CD4-positive, CD25-positive, alpha-beta regulatory T cell (primary cell): ENCODE measurements at regions not wholly inside any gene's neighbourhood (a gene's known extent, or its start where the extent isn't known, plus 50 kb on each side); places are given as distances from the start of the nearest gene placed in this dataset.
"Not testable (repeated sequence)": the region's sequence is repeated elsewhere in the genome, so short reads cannot be mapped to it uniquely, and the experiment has no call there.

Experiments
- ATAC-seq, 2 donors: fragments of 150-1000 bp; cut with Tn5 transposase; one replicate each; pipeline ENCODE4 v1.10.0; 2021; ENCODE audit warnings: low read depth in 2 of 2, moderate number of reproducible peaks in 2 of 2, moderate library complexity in 1 of 2
- DNase-seq, 3 donors: peaks; one replicate each; pipeline versions ENCODE4 v3.0.0 to v3.0.0-alpha.2; 2012 to 2022; ENCODE audit warnings: mixed read lengths in 1 of 3
- H3K27ac ChIP-seq: one replicate; pipeline ENCODE4 v1.7.0; 2013; ENCODE audit warnings: mild to moderate bottlenecking, low read length; ENCODE audit not compliant: insufficient read depth, poor library complexity, severe bottlenecking
- H3K27me3 ChIP-seq: one replicate; pipeline ENCODE4 v1.7.0; 2013; ENCODE audit warnings: low read length; ENCODE audit not compliant: control insufficient read depth, insufficient read depth
- H3K36me3 ChIP-seq: one replicate; pipeline ENCODE4 v1.7.0; 2013; ENCODE audit warnings: mild to moderate bottlenecking, low read length, moderate library complexity; ENCODE audit not compliant: control insufficient read depth, insufficient read depth
- H3K4me1 ChIP-seq: 2 replicates; pipeline ENCODE4 v1.7.0; 2013; ENCODE audit warnings: mild to moderate bottlenecking, low read length; ENCODE audit not compliant: insufficient read depth, control insufficient read depth, poor library complexity, severe bottlenecking
- H3K4me3 ChIP-seq: one replicate; pipeline ENCODE4 v1.7.0; 2013; ENCODE audit warnings: low read depth, mild to moderate bottlenecking, low read length, moderate library complexity
- H3K9me3 ChIP-seq, 2 experiments: 1 replicate in 1 of 2; 2 replicates in 1 of 2; pipeline ENCODE4 v1.7.0; 2013; ENCODE audit warnings: low read length in 2 of 2, mild to moderate bottlenecking in 1 of 2, moderate library complexity in 1 of 2; ENCODE audit not compliant: control insufficient read depth in 2 of 2
- H3K27ac Mint-ChIP-seq, 3 donors: one replicate each; pipeline ENCODE4 v1.8.0; 2020 to 2022; ENCODE audit warnings: mild to moderate bottlenecking in 3 of 3, mixed read lengths in 3 of 3, moderate library complexity in 2 of 3
- H3K27me3 Mint-ChIP-seq: one replicate; pipeline ENCODE4 v1.8.0; 2022; ENCODE audit warnings: mild to moderate bottlenecking, mixed read lengths
- H3K36me3 Mint-ChIP-seq: one replicate; pipeline ENCODE4 v1.8.0; 2020; ENCODE audit warnings: mixed read lengths
- H3K4me1 Mint-ChIP-seq, 4 donors: one replicate each; pipeline ENCODE4 v1.8.0; 2020 to 2022; ENCODE audit warnings: mixed read lengths in 4 of 4, mild to moderate bottlenecking in 1 of 4
- H3K4me3 Mint-ChIP-seq, 4 donors: one replicate each; pipeline ENCODE4 v1.8.0; 2020 to 2022; ENCODE audit warnings: mild to moderate bottlenecking in 4 of 4, mixed read lengths in 4 of 4, moderate library complexity in 3 of 4
- H3K9me3 Mint-ChIP-seq, 7 donors: one replicate each; pipeline ENCODE4 v1.8.0; 2020 to 2022; ENCODE audit warnings: mixed read lengths in 7 of 7, mild to moderate bottlenecking in 3 of 7, moderate library complexity in 2 of 7

DNA sequence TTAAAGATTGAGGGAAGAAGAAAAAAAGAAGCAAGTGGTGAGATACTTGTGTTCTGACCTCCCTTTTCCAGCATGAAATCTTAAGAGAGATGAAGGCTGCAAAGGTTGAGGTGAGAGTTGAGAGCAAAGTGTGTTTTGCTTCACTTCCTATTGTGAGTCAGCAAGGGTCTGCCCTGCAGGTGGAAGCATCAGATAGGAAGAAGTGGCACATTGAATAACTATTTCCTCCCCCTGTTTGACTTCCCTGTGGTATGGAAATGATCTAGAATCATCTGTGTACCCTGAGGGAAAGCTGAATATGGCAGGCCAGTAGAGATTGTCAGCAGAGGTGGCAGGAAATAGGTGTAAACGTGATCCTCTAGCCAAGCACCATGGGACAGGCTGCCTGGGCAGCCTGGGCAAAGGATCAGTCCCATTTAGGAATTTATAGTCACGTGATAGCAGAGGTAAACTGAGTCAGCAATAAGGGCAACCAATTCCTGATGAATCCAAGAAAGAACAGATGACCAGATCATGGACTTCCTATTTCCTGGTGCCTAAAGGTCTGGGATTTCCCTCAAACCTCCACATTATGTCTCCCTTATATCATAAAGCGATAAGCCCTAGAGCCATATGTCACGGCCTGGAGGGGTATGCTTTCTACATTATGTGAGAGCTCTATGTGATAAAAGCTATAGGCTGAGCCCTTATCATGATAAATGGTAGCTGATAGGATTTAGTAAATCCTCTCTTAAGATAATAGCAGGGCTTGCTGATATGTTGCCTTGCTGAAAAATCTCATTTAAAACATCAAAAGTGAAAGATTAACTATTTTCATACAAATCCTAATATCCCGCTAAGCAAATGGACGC, 287.0 kb downstream of the MDFIC start:
- Histone ChIP-seq H3K4me3 (no peak overlapping the region), H3K36me3 (no peaks in the 10 kb centered on the region), H3K9me3 (no peaks in the 10 kb centered on the region), H3K4me1 (no peaks in the 10 kb centered on the region), H3K27ac (no peak overlapping the region), H3K27me3 (no peaks in the 10 kb centered on the region)
- no peak overlapping the region for H3K4me3 Mint-ChIP-seq
- H3K4me1 Mint-ChIP-seq, result no peaks in the 10 kb centered on the region
- peaks cover 19% of the 10 kb centered on the region for H3K27me3 Mint-ChIP-seq
- DNase-seq (no peak), ATAC-seq (no peak)
- no peak overlapping the region for H3K27ac Mint-ChIP-seq
- H3K9me3 Mint-ChIP-seq, result peaks cover 0 to 7% (median 5%) of the 10 kb centered on the region in 7 donors
- no peaks in the 10 kb centered on the region for H3K36me3 Mint-ChIP-seq

DNA sequence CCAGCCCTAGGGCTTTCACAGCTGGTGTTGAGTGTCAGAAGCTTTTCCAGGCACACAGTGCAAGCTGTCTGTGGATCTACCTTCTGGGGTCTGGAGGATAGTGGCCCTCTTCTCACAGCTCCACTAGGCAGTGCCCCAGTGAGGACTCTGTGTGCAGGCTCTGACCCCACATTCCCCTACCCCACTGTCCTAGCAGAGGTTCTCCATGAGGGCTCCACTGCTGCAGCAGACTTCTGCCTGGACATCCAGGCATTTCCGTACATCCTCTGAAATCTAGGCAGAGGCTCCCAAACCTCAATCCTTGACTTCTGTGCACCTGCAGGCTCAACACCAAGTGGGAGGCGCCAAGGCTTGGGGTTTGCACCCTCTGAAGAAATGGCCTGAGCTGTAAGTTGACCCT, 284.5 kb downstream of the MDFIC start:
- H3K4me3 ChIP-seq, result not testable (repeated sequence)

DNA sequence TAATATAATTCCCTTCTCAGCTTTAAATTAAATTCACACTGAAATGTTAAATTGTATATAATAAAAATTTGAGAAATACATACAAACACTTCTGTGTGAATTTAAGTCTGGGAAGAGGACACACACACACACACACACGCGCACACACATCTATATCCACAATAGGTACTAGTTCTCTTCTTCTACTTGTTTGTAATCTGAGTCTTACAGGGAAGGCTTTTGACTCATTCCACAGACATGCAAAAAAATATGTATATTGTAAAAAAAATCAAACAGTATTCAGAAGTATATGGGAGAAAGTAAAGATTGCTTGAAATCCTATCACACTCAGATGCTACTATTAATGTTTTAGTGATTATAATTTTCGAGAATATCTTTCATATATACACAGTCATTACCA, 276.2 kb downstream of the MDFIC start:
- H3K36me3 Mint-ChIP-seq, result no peaks in the 10 kb centered on the region
- ATAC-seq (no peak), DNase-seq (no peak)
- no peaks in the 10 kb centered on the region for H3K4me1 Mint-ChIP-seq
- no peaks in the 10 kb centered on the region for H3K9me3 Mint-ChIP-seq
- Histone ChIP-seq H3K4me3 (no peak overlapping the region), H3K27me3 (no peaks in the 10 kb centered on the region), H3K4me1 (no peaks in the 10 kb centered on the region), H3K27ac (no peak overlapping the region), H3K36me3 (no peaks in the 10 kb centered on the region), H3K9me3 (no peaks in the 10 kb centered on the region)
- H3K4me3 Mint-ChIP-seq, result no peak overlapping the region
- H3K27me3 Mint-ChIP-seq, result no peaks in the 10 kb centered on the region
- no peak overlapping the region for H3K27ac Mint-ChIP-seq

More for the DNA sequence above, 284.5 kb downstream of the MDFIC start:
- H3K4me1 Mint-ChIP-seq, H3K27me3 ChIP-seq, H3K4me1 ChIP-seq, H3K27ac ChIP-seq, H3K27ac Mint-ChIP-seq, H3K36me3 ChIP-seq, ATAC-seq, H3K36me3 Mint-ChIP-seq, H3K9me3 ChIP-seq, DNase-seq, H3K9me3 Mint-ChIP-seq, H3K4me3 Mint-ChIP-seq: not testable (repeated sequence)
- peaks cover 14% of the 10 kb centered on the region for H3K27me3 Mint-ChIP-seq

DNA sequence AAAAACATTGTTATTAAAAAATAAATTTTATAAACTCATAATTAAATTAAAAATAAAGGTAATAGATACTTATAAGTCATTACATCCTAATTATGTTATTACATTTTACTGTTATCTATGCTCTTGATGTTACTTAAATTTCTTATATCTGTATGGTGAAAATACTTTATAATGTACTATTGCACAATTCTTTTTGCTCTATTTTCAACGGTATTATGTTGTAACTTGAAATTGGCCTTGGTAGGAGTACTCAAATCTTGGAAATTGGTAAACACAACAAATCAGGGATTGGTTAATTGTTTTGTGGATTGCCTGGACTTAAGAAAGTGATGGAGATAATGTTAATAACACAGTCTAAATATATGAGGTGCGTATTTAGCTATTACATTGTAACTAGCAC, 273.3 kb downstream of the MDFIC start:
- no peak for ATAC-seq
- H3K9me3 ChIP-seq, result no peaks in the 10 kb centered on the region

DNA sequence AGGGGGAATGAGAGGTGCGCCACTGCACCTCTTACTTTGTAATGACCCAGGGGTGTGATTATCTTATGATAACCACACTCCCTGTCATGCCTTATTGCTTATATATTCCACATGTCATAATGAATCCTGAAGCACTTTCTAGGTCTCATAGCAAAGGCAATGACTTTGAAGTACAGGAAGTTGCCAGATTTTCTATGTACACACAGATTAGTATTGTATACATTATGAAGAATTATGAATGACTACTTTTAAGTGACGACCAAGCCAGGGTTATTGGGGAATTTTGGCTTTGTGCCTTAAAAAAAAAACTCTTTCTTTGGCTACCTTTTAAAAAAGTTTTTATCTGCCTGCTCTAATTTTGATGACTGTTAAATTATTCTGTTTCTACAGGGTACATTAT, 269.6 kb downstream of the MDFIC start:
- no peak overlapping the region for H3K4me3 ChIP-seq

More for the DNA sequence above, 273.3 kb downstream of the MDFIC start:
- Mint-ChIP-seq H3K27ac (no peak overlapping the region), H3K9me3 (no peaks in the 10 kb centered on the region), H3K36me3 (no peaks in the 10 kb centered on the region), H3K4me1 (no peaks in the 10 kb centered on the region), H3K4me3 (no peak overlapping the region), H3K27me3 (no peaks in the 10 kb centered on the region)
- Histone ChIP-seq H3K27ac (no peak overlapping the region), H3K27me3 (no peaks in the 10 kb centered on the region), H3K36me3 (no peaks in the 10 kb centered on the region), H3K4me1 (no peaks in the 10 kb centered on the region), H3K4me3 (no peak overlapping the region)
- DNase-seq, result no peak

DNA sequence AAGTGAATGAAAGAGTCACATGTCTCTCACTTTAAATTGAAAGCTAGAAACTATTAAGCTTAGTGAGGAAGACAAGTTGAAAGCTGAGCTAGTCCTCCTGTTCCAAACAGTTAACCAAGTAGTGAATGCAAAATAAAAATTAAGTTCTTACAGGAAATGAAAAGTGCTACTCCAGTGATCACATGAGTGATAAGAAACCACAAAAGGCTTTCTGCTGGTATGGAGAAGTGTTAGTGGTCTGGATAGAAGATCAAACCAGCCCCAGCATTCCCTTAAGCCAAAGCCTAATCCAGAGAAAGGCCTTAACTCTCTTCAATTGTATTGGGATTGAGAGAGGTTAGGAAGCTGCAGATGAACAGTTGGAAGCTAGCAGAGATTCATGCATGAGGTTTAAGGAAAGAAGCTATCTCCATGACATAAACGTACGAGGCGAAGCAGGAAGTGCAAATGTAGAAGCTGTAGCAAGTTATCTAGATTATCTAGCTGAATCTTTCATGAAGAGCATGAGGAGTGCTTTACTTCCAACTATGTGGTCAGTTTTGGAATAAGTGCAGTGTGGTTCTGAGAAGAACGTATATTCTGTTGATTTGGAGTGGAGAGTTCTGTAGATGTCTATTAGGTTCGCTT, 261.6 kb downstream of the MDFIC start:
- H3K27ac ChIP-seq, result no peak overlapping the region
- no peaks in the 10 kb centered on the region for H3K36me3 ChIP-seq
- no peak overlapping the region for H3K4me3 ChIP-seq
- Mint-ChIP-seq H3K4me3 (no peak overlapping the region), H3K36me3 (no peaks in the 10 kb centered on the region), H3K27me3 (no peaks in the 10 kb centered on the region), H3K4me1 (peaks cover 0 to 14% (median 7%) of the 10 kb centered on the region in 4 donors), H3K27ac (peak overlapping the region in 2 of 3 donors; percentile 16 to 20), H3K9me3 (no peaks in the 10 kb centered on the region)
- no peaks in the 10 kb centered on the region for H3K4me1 ChIP-seq
- no peaks in the 10 kb centered on the region for H3K9me3 ChIP-seq
- ATAC-seq, result no peak
- no peaks in the 10 kb centered on the region for H3K27me3 ChIP-seq
- DNase-seq, result no peak

More for the DNA sequence above, 269.6 kb downstream of the MDFIC start:
- Histone ChIP-seq H3K4me1 (no peaks in the 10 kb centered on the region), H3K27ac (no peak overlapping the region), H3K9me3 (no peaks in the 10 kb centered on the region), H3K27me3 (no peaks in the 10 kb centered on the region), H3K36me3 (no peaks in the 10 kb centered on the region)
- ATAC-seq (no peak), DNase-seq (no peak)
- H3K4me1 Mint-ChIP-seq, result no peaks in the 10 kb centered on the region
- H3K4me3 Mint-ChIP-seq, result no peak overlapping the region
- H3K36me3 Mint-ChIP-seq, result no peaks in the 10 kb centered on the region
- H3K27me3 Mint-ChIP-seq, result no peaks in the 10 kb centered on the region
- H3K9me3 Mint-ChIP-seq, result peaks cover 0 to 4% (median 0%) of the 10 kb centered on the region in 7 donors
- no peak overlapping the region for H3K27ac Mint-ChIP-seq

DNA sequence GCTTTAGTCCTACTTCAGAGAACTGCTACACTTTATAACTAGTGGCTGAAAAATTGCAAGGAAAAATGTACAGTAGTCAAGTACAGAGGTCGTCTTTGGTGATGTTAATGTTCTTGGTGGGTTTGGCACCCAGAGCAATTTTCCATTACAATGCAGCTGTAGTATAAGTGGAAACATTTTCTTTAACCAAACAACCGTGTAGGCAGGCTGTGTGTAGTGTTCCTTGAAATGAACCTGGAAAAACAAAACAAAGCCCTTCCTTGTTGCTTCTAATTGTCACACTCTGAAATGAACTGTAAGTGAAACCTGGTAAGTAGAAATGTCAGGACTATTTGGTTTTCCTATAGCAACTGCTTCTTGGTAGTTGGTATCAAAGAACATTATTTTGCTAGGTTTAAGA, 256.9 kb downstream of the MDFIC start:
- Histone ChIP-seq H3K9me3 (no peaks in the 10 kb centered on the region), H3K27me3 (no peaks in the 10 kb centered on the region), H3K4me1 (no peaks in the 10 kb centered on the region), H3K4me3 (no peak overlapping the region), H3K36me3 (no peaks in the 10 kb centered on the region), H3K27ac (no peak overlapping the region)
- H3K9me3 Mint-ChIP-seq, result peaks cover 0 to under 1% (median 0%) of the 10 kb centered on the region in 7 donors
- no peaks in the 10 kb centered on the region for H3K27me3 Mint-ChIP-seq
- peaks cover 0 to 8% (median 7%) of the 10 kb centered on the region in 4 donors for H3K4me1 Mint-ChIP-seq
- H3K36me3 Mint-ChIP-seq, result no peaks in the 10 kb centered on the region
- ATAC-seq, result no peak
- no peak for DNase-seq
- H3K4me3 Mint-ChIP-seq, result no peak overlapping the region
- no peak overlapping the region for H3K27ac Mint-ChIP-seq

DNA sequence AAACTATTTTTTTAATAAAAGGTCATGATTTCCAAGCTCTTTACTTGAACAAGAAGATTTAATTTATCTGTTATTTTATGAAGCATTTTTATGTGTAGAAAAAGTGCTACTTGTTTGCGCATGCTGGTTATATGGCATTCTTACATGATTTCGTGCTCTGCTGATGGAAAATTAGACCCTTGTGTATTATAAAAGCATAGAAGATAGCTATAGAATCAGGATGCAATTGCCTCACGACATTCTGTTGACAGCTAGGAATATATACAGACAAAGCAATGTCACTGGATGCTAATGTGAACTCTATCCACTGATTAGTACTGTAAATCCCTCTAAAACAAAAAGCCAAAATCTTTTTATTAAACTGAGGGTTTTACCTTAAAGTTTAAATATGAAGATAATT, 255.9 kb downstream of the MDFIC start:
- no peak for DNase-seq
- no peak overlapping the region for H3K27ac Mint-ChIP-seq
- H3K36me3 ChIP-seq, result no peaks in the 10 kb centered on the region
- no peak for ATAC-seq
- H3K4me3 ChIP-seq, result no peak overlapping the region
- H3K4me1 Mint-ChIP-seq, result no peaks in the 10 kb centered on the region
- H3K4me3 Mint-ChIP-seq, result no peak overlapping the region
- no peaks in the 10 kb centered on the region for H3K36me3 Mint-ChIP-seq
- peaks cover 0 to 4% (median 0%) of the 10 kb centered on the region in 7 donors for H3K9me3 Mint-ChIP-seq
- H3K4me1 ChIP-seq, result no peaks in the 10 kb centered on the region
- no peaks in the 10 kb centered on the region for H3K9me3 ChIP-seq
- no peaks in the 10 kb centered on the region for H3K27me3 ChIP-seq
- no peak overlapping the region for H3K27ac ChIP-seq
- H3K27me3 Mint-ChIP-seq, result no peaks in the 10 kb centered on the region
